ENCODE measurements at regions not wholly inside any gene's neighbourhood (a gene's known extent, or its start where the extent isn't known, plus 50 kb on each side); places are given as distances from the start of the nearest gene placed in this dataset.

GRCh38 chr11:119529936-119530335, 107.0 kb upstream of the THY1 start:
- no peaks in the 10 kb centered on the region for H3K9me3 Mint-ChIP-seq
- H3K4me1 Mint-ChIP-seq: peaks cover 13% of the 10 kb centered on the region
- H3K36me3 Mint-ChIP-seq (ENCODE audit: low read depth): no peaks in the 10 kb centered on the region
- no peak overlapping the region for H3K4me3 Mint-ChIP-seq
- H3K27me3 Mint-ChIP-seq (ENCODE audit: low read depth): no peaks in the 10 kb centered on the region
- H3K27ac Mint-ChIP-seq (ENCODE audit: unreplicated experiment): no peak overlapping the region
- no peak for DNase-seq (ENCODE audit: low read depth, low spot score)
- no peak for TF ChIP-seq CTCF (conservative IDR thresholded peaks at IDR 0.05)

GRCh38 chr11:119529063-119529845, 106.3 kb upstream of the THY1 start:
- no peak for TF ChIP-seq CTCF (conservative IDR thresholded peaks at IDR 0.05)

GRCh38 chr11:119525867-119526196, 102.9 kb upstream of the THY1 start:
- peaks cover 2% of the 10 kb centered on the region for H3K27me3 Mint-ChIP-seq (ENCODE audit: low read depth)
- H3K4me3 Mint-ChIP-seq: no peak overlapping the region
- H3K36me3 Mint-ChIP-seq (ENCODE audit: low read depth): no peaks in the 10 kb centered on the region
- no peak for DNase-seq (ENCODE audit: low read depth, low spot score)
- no peak overlapping the region for H3K27ac Mint-ChIP-seq (ENCODE audit: unreplicated experiment)
- H3K9me3 Mint-ChIP-seq: no peaks in the 10 kb centered on the region
- no peak for TF ChIP-seq CTCF (conservative IDR thresholded peaks at IDR 0.05)
- H3K4me1 Mint-ChIP-seq: peaks cover 3% of the 10 kb centered on the region

More at GRCh38 chr11:119529063-119529845, 106.3 kb upstream of the THY1 start:
- Mint-ChIP-seq H3K9me3 (no peaks in the 10 kb centered on the region), H3K27me3 (ENCODE audit: low read depth) (no peaks in the 10 kb centered on the region), H3K4me3 (no peak overlapping the region), H3K4me1 (peaks cover 8% of the 10 kb centered on the region), H3K27ac (ENCODE audit: unreplicated experiment) (no peak overlapping the region), H3K36me3 (ENCODE audit: low read depth) (no peaks in the 10 kb centered on the region)
- no peak for DNase-seq (ENCODE audit: low read depth, low spot score)

- no peak overlapping the region for H3K27ac Mint-ChIP-seq (ENCODE audit: unreplicated experiment)
- TF ChIP-seq CTCF (conservative IDR thresholded peaks at IDR 0.05): no peak
- H3K36me3 Mint-ChIP-seq (ENCODE audit: low read depth): no peaks in the 10 kb centered on the region
- no peak for DNase-seq (ENCODE audit: low read depth, low spot score)
- no peak overlapping the region for H3K4me3 Mint-ChIP-seq
- H3K27me3 Mint-ChIP-seq (ENCODE audit: low read depth): peaks cover 2% of the 10 kb centered on the region
- H3K9me3 Mint-ChIP-seq: no peaks in the 10 kb centered on the region
- peaks cover 3% of the 10 kb centered on the region for H3K4me1 Mint-ChIP-seq
Measured at GRCh38 chr11:119525180-119525866, 102.4 kb upstream of the THY1 start.

- Mint-ChIP-seq H3K4me3 (no peak overlapping the region), H3K27me3 (ENCODE audit: low read depth) (peaks cover 2% of the 10 kb centered on the region)
Measured at GRCh38 chr11:119523539-119524157, 100.7 kb upstream of the THY1 start.

More at GRCh38 chr11:119523539-119524157, 100.7 kb upstream of the THY1 start:
- no peak for TF ChIP-seq CTCF (conservative IDR thresholded peaks at IDR 0.05)
- Mint-ChIP-seq H3K27ac (ENCODE audit: unreplicated experiment) (no peak overlapping the region), H3K36me3 (ENCODE audit: low read depth) (no peaks in the 10 kb centered on the region), H3K9me3 (no peaks in the 10 kb centered on the region), H3K4me1 (peaks cover 3% of the 10 kb centered on the region)
- DNase-seq (ENCODE audit: low read depth, low spot score): no peak

Data from neural crest cell (in vitro differentiated cells).